ENCODE measurements at regions not wholly inside any gene's neighbourhood (a gene's known extent, or its start where the extent isn't known, plus 50 kb on each side); places are given as distances from the start of the nearest gene placed in this dataset.

DNA sequence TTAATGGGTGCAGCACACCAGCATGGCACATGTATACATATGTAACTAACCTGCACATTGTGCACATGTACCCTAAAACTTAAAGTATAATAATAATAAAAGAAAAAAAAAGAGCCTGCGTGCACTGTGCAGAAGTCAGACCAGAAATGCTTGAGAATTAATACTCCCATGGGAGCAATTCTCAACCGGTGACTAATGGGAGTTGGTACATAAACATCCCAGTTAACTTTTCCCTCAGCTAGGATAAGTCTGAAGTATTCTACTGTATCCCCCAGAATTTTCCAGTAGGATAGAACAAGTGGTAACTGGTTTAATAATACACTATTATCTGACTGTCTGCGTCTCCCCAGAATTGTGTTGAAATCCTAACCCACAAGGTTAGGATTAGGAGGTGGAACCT, 113.6 kb upstream of the COL5A2 start:
- Histone ChIP-seq H3K27ac (ENCODE audit: low read depth, low read length) (no peak overlapping the region), H3K4me3 (ENCODE audit: low read depth, low read length) (no peak overlapping the region), H3K9ac (ENCODE audit: low read length) (no peak overlapping the region)

GRCh38 chr2:189297446-189297845, 117.9 kb upstream of the COL5A2 start:
- H3K9me3 ChIP-seq (ENCODE audit: control insufficient read depth, insufficient read depth, low read depth, low read length), result no peaks in the 10 kb centered on the region
- H3K36me3 ChIP-seq (ENCODE audit: control insufficient read depth, insufficient read depth, low read length), result no peaks in the 10 kb centered on the region
- H3K4me1 ChIP-seq (ENCODE audit: control insufficient read depth, insufficient read depth, low read length), result no peaks in the 10 kb centered on the region
- H3K27me3 ChIP-seq (ENCODE audit: control insufficient read depth, insufficient read depth, low read length), result no peaks in the 10 kb centered on the region
- no peak overlapping the region for H3K4me3 ChIP-seq (ENCODE audit: low read depth, low read length)
- H3K9ac ChIP-seq (ENCODE audit: low read length), result no peak overlapping the region
- no peak overlapping the region for H3K27ac ChIP-seq (ENCODE audit: low read depth, low read length)

More for the DNA sequence above, 113.6 kb upstream of the COL5A2 start:
- Histone ChIP-seq H3K36me3 (ENCODE audit: control insufficient read depth, insufficient read depth, low read length) (no peaks in the 10 kb centered on the region), H3K4me1 (ENCODE audit: control insufficient read depth, insufficient read depth, low read length) (peaks cover 2% of the 10 kb centered on the region; the same call in 1 of the 2 replicates), H3K27me3 (ENCODE audit: control insufficient read depth, insufficient read depth, low read length) (no peaks in the 10 kb centered on the region), H3K9me3 (ENCODE audit: control insufficient read depth, insufficient read depth, low read depth, low read length) (peaks cover 6% of the 10 kb centered on the region; the same call in 1 of the 2 replicates)

DNA sequence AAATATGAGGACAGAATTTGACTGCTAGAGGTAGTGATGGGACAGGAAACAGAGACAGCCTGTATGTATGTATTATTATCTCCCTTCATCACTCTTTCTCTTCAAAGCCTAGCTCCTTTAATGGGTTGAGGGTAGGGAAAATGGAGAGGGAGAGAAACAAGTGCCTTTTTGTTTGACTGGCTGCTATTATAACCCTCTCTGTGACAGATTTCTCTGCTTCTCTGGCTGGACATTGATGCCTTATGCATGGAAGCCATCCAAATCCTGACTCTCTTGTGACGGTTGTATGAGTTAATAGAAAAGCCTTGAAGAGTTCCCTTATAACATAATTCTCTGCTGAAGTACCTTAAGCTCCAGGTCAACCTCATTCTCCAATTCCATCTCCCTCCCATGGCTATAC, 118.5 kb upstream of the COL5A2 start:
- H3K9ac ChIP-seq (ENCODE audit: low read length), result no peak overlapping the region
- H3K36me3 ChIP-seq (ENCODE audit: control insufficient read depth, insufficient read depth, low read length), result no peaks in the 10 kb centered on the region
- H3K27ac ChIP-seq (ENCODE audit: low read depth, low read length), result no peak overlapping the region
- no peaks in the 10 kb centered on the region for H3K4me1 ChIP-seq (ENCODE audit: control insufficient read depth, insufficient read depth, low read length)
- H3K27me3 ChIP-seq (ENCODE audit: control insufficient read depth, insufficient read depth, low read length), result no peaks in the 10 kb centered on the region
- H3K4me3 ChIP-seq (ENCODE audit: low read depth, low read length), result no peak overlapping the region
- no peaks in the 10 kb centered on the region for H3K9me3 ChIP-seq (ENCODE audit: control insufficient read depth, insufficient read depth, low read depth, low read length)

DNA sequence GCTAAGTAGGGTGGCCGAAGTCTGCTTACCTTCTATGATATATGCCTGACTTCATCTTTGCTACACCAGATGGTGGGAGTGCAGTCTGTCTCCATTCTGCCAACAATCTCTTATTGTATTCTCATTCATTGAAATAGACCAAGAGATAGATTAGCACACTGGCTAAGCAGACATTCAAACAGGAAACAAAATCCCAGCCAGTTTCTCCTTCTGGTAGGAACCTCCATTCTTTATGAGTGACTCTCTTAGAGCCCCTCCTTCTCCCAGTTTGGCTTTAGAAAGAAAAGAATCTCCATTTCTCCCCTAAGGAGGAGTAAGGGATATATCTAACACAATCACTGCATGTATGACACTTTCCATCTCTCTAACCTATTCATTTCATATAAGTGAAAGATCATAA, 118.9 kb upstream of the COL5A2 start:
- Histone ChIP-seq H3K9ac (ENCODE audit: low read length) (no peak overlapping the region), H3K4me3 (ENCODE audit: low read depth, low read length) (no peak overlapping the region), H3K27ac (ENCODE audit: low read depth, low read length) (no peak overlapping the region), H3K27me3 (ENCODE audit: control insufficient read depth, insufficient read depth, low read length) (no peaks in the 10 kb centered on the region), H3K36me3 (ENCODE audit: control insufficient read depth, insufficient read depth, low read length) (no peaks in the 10 kb centered on the region), H3K9me3 (ENCODE audit: control insufficient read depth, insufficient read depth, low read depth, low read length) (no peaks in the 10 kb centered on the region), H3K4me1 (ENCODE audit: control insufficient read depth, insufficient read depth, low read length) (no peaks in the 10 kb centered on the region)

DNA sequence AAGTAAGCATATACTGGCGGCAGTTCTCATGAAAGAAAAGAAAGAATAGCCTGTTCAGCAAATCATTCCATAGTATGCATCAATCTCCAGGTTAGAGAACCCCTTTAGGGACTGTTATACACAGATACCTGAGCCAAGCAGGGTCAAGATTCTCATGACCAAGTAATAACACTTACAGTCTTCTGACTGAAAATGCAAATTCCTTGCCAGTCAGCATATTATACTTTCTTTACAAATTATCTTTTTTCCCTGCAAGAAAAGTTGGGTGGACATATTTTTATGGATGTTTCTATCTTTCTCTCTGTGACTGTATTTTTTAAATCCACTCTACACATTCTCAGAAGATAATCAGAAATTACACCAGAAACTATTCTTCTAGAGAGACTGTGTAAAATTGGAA, 120.4 kb upstream of the COL5A2 start:
- Histone ChIP-seq H3K9me3 (ENCODE audit: control insufficient read depth, insufficient read depth, low read depth, low read length) (0 out of 2 replicates have a peak, but pooled peaks cover 2% of the 10 kb centered on the region), H3K4me1 (ENCODE audit: control insufficient read depth, insufficient read depth, low read length) (no peaks in the 10 kb centered on the region), H3K36me3 (ENCODE audit: control insufficient read depth, insufficient read depth, low read length) (no peaks in the 10 kb centered on the region), H3K9ac (ENCODE audit: low read length) (no peak overlapping the region), H3K4me3 (ENCODE audit: low read depth, low read length) (no peak overlapping the region), H3K27me3 (ENCODE audit: control insufficient read depth, insufficient read depth, low read length) (no peaks in the 10 kb centered on the region), H3K27ac (ENCODE audit: low read depth, low read length) (no peak overlapping the region)

DNA sequence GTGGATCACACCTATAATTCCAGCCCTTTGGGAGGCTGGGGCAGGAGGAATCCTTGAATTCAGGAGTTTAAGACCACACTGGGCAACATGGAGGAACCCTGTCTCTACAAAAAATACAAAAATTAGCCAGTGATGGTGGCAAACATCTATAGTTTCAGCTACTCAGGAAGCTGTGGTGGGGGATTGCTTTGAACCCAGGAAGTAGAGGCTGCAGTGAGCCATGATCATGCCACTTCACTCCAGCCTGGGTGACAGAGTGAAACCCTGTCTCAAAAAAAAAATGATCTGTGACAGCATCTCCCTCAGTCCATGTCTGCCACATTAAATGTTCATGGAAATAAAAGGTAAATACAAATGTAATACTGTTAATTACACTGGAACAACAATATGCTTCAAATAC, 121.4 kb upstream of the COL5A2 start:
- Histone ChIP-seq H3K27me3 (ENCODE audit: control insufficient read depth, insufficient read depth, low read length) (no peaks in the 10 kb centered on the region), H3K4me3 (ENCODE audit: low read depth, low read length) (no peak overlapping the region), H3K9ac (ENCODE audit: low read length) (no peak overlapping the region), H3K27ac (ENCODE audit: low read depth, low read length) (no peak overlapping the region), H3K9me3 (ENCODE audit: control insufficient read depth, insufficient read depth, low read depth, low read length) (0 out of 2 replicates have a peak, but pooled peaks cover 2% of the 10 kb centered on the region), H3K36me3 (ENCODE audit: control insufficient read depth, insufficient read depth, low read length) (no peaks in the 10 kb centered on the region), H3K4me1 (ENCODE audit: control insufficient read depth, insufficient read depth, low read length) (no peaks in the 10 kb centered on the region)

DNA sequence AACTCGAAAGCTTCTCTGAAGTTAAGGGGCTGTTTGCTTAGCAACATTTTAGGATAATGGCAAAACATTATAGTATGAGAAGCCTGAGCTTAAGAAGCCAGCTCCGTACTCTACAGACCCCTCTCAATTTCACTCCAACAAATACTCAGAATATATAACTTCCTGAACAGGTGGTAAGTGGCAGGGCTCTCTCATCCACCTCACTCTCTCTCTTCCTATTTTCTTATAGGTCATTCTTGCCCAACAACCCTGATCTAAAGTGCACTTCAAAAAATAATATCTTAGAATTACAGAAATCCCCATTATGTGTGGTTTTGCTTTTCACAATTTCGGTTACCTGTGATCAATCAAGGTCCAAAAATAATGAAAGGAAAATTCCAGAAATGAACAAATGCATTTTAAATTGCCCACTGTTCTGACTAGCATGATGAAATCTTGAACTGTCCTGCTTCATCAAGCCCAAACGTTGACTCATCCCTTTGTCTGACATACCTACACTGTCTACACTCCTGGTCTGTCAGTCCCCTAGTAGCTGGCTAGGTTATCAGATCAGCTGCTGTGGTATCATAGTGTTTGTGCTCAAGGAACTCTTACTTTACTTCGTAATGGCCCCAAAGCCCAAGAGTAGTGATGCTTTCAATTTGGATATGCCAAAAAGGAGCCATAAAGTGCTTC, 122.8 kb upstream of the COL5A2 start:
- Histone ChIP-seq H3K36me3 (ENCODE audit: control insufficient read depth, insufficient read depth, low read length) (no peaks in the 10 kb centered on the region), H3K4me1 (ENCODE audit: control insufficient read depth, insufficient read depth, low read length) (no peaks in the 10 kb centered on the region), H3K9me3 (ENCODE audit: control insufficient read depth, insufficient read depth, low read depth, low read length) (0 out of 2 replicates have a peak, but pooled peaks cover 2% of the 10 kb centered on the region), H3K27me3 (ENCODE audit: control insufficient read depth, insufficient read depth, low read length) (no peaks in the 10 kb centered on the region), H3K27ac (ENCODE audit: low read depth, low read length) (no peak overlapping the region), H3K4me3 (ENCODE audit: low read depth, low read length) (no peak overlapping the region), H3K9ac (ENCODE audit: low read length) (no peak overlapping the region)

DNA sequence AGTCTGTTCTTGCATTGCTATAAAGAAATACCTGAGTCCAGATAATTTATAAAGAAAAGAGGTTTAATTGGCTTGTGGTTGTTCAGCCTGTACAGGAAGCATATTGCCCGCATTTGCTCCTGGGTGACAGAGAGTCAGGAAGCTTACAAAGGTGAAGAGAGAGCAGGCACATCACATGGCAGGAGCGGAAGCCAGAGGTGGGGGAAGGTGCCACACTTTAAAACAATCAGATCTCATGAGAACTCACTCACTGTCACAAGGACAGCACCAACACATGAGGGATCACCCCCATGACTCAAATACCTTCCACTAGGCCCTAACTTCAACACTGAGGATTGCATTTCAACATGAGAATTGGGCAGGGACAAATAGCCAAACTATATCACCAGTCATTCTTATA, 124.8 kb upstream of the COL5A2 start:
- peaks cover 7% of the 10 kb centered on the region; the same call in 1 of the 2 replicates for H3K4me1 ChIP-seq (ENCODE audit: control insufficient read depth, insufficient read depth, low read length)
- H3K9ac ChIP-seq (ENCODE audit: low read length), result no peak overlapping the region
- H3K4me3 ChIP-seq (ENCODE audit: low read depth, low read length), result no peak overlapping the region
- no peaks in the 10 kb centered on the region for H3K27me3 ChIP-seq (ENCODE audit: control insufficient read depth, insufficient read depth, low read length)
- no peaks in the 10 kb centered on the region for H3K36me3 ChIP-seq (ENCODE audit: control insufficient read depth, insufficient read depth, low read length)
- H3K27ac ChIP-seq (ENCODE audit: low read depth, low read length), result no peak overlapping the region
- H3K9me3 ChIP-seq (ENCODE audit: control insufficient read depth, insufficient read depth, low read depth, low read length), result 0 out of 2 replicates have a peak, but pooled peaks cover 2% of the 10 kb centered on the region

DNA sequence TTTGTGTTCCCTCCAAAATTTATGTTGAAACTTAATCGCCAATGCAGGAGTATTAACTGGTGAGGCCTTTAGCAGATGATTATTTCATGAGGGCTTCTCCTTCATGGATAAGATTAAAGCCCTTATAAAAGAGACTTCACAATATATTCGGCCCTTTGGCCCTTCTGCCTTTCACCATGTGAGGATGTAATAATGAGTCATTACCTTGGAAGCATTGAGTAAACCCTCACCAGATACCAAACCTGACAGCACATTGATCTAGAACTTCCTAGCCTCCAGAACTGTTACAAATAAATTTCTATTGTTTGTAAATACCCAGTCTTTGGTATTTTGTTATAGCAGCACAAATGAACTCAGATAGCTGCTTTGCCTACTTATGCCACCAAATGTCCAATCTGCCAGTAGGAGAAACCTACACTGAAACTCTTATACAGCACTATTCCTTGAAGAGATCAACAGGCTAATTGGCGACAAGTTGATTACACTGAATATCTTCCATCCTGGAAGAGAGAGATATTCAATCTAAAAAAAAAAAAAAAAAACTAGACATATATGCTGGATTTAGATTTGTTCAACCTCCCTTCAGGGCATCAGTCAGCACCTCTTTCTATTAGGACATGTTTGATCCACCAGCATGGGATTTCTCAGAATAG, 125.9 kb upstream of the COL5A2 start:
- no peaks in the 10 kb centered on the region for H3K27me3 ChIP-seq (ENCODE audit: control insufficient read depth, insufficient read depth, low read length)
- no peaks in the 10 kb centered on the region for H3K36me3 ChIP-seq (ENCODE audit: control insufficient read depth, insufficient read depth, low read length)
- H3K9me3 ChIP-seq (ENCODE audit: control insufficient read depth, insufficient read depth, low read depth, low read length), result 0 out of 2 replicates have a peak, but pooled peaks cover 2% of the 10 kb centered on the region
- H3K4me3 ChIP-seq (ENCODE audit: low read depth, low read length), result no peak overlapping the region
- no peak overlapping the region for H3K27ac ChIP-seq (ENCODE audit: low read depth, low read length)
- peaks cover 7% of the 10 kb centered on the region; the same call in 1 of the 2 replicates for H3K4me1 ChIP-seq (ENCODE audit: control insufficient read depth, insufficient read depth, low read length)
- H3K9ac ChIP-seq (ENCODE audit: low read length), result no peak overlapping the region

GRCh38 chr2:189306525-189306924, 127.0 kb upstream of the COL5A2 start:
- Histone ChIP-seq H3K9me3 (ENCODE audit: control insufficient read depth, insufficient read depth, low read depth, low read length) (0 out of 2 replicates have a peak, but pooled peaks cover 2% of the 10 kb centered on the region), H3K36me3 (ENCODE audit: control insufficient read depth, insufficient read depth, low read length) (no peaks in the 10 kb centered on the region), H3K27ac (ENCODE audit: low read depth, low read length) (no peak overlapping the region), H3K9ac (ENCODE audit: low read length) (no peak overlapping the region), H3K4me3 (ENCODE audit: low read depth, low read length) (no peak overlapping the region), H3K4me1 (ENCODE audit: control insufficient read depth, insufficient read depth, low read length) (peaks cover 7% of the 10 kb centered on the region; the same call in 1 of the 2 replicates), H3K27me3 (ENCODE audit: control insufficient read depth, insufficient read depth, low read length) (no peaks in the 10 kb centered on the region)

GRCh38 chr2:189308056-189308790, 128.7 kb upstream of the COL5A2 start:
- H3K4me3 ChIP-seq (ENCODE audit: low read depth, low read length), result no peak overlapping the region
- H3K27ac ChIP-seq (ENCODE audit: low read depth, low read length), result peak overlapping the region; percentile 55; the same call in 1 of the 2 replicates

More at GRCh38 chr2:189308056-189308790, 128.7 kb upstream of the COL5A2 start:
- Histone ChIP-seq H3K4me1 (ENCODE audit: control insufficient read depth, insufficient read depth, low read length) (peaks cover 7% of the 10 kb centered on the region; the same call in 1 of the 2 replicates), H3K9me3 (ENCODE audit: control insufficient read depth, insufficient read depth, low read depth, low read length) (0 out of 2 replicates have a peak, but pooled peaks cover 2% of the 10 kb centered on the region), H3K27me3 (ENCODE audit: control insufficient read depth, insufficient read depth, low read length) (no peaks in the 10 kb centered on the region), H3K9ac (ENCODE audit: low read length) (peak overlapping the region; percentile 39), H3K36me3 (ENCODE audit: control insufficient read depth, insufficient read depth, low read length) (no peaks in the 10 kb centered on the region)
